Adrenal gland (tissue), 9 donors: ENCODE measurements at regions not wholly inside any gene's neighbourhood (a gene's known extent, or its start where the extent isn't known, plus 50 kb on each side); places are given as distances from the start of the nearest gene placed in this dataset.

Source experiments
- DNase-seq, 7 donors: peaks; one replicate each; pipeline ENCODE4 v3.0.0-alpha.2; 2019 to 2020
- H3K27ac ChIP-seq, 5 donors: fragments of 200-600 bp; sonication (generic) in 4 of 5; 1 replicate in 3 of 5; 2 replicates in 2 of 5; pipeline versions ENCODE4 v1.5.1 to v1.8.0; 2016 to 2020; ENCODE audit warnings: mild to moderate bottlenecking in 1 of 5
- H3K27me3 ChIP-seq: fragments of 200-600 bp; 2 replicates; pipeline ENCODE4 v1.8.0; 2021
- H3K36me3 ChIP-seq, 2 donors: fragments of 200-600 bp; replicated peaks in 1 of 2; 1 replicate in 1 of 2; 2 replicates in 1 of 2; pipeline versions ENCODE4 v1.5.1 to v1.8.0; 2018 to 2022
- H3K4me1 ChIP-seq, 2 donors: fragments of 200-600 bp; replicated peaks in 1 of 2; 1 replicate in 1 of 2; 2 replicates in 1 of 2; pipeline versions ENCODE4 v1.5.1 to v1.8.0; 2018 to 2021
- H3K4me3 ChIP-seq, 4 donors: fragments of 200-600 bp; sonication (generic) in 3 of 4; one replicate each; pipeline ENCODE4 v1.5.1; 2016 to 2018
- H3K9me3 ChIP-seq, 3 donors: fragments of 200-600 bp; sonication (generic) in 1 of 3; replicated peaks in 1 of 3; 1 replicate in 2 of 3; 2 replicates in 1 of 3; pipeline versions ENCODE4 v1.5.1 to v1.8.0; 2016 to 2021
- CTCF ChIP-seq, 6 experiments: fragments of 450-650 bp in 4 of 6; fragments of 200-600 bp in 2 of 6; sonication (generic) in 1 of 6; IDR thresholded peaks; 1 replicate in 5 of 6; 2 replicates in 1 of 6; pipeline versions ENCODE4 v1.5.1 to v1.8.0; 2016 to 2021; ENCODE audit warnings: antibody characterized with exemption in 6 of 6, mild to moderate bottlenecking in 2 of 6, moderate library complexity in 1 of 6
- POLR2A ChIP-seq, 2 donors: fragments of 450-650 bp; IDR thresholded peaks; one replicate each; pipeline ENCODE4 v1.6.1; 2017; ENCODE audit warnings: antibody characterized with exemption in 2 of 2, mild to moderate bottlenecking in 2 of 2, moderate library complexity in 1 of 2
- WGBS, 4 donors: extraction: QIAGEN DNeasy Blood & Tissue Kit in 2 of 4; methylation state at CpG; one replicate each; pipeline versions ENCODE4 v1.1.5 to v1.1.7; 2013 to 2017; 5-methylcytosine and 5-hydroxymethylcytosine counted together
- intact Hi-C, 2 donors: fragments of 100-400 bp; cut with DNase I; formaldehyde crosslinking; loops; one replicate each; pipeline versions ENCODE4 v1.14.1 to v1.15.0; 2022 to 2023
- donor health status: healthy with polysubstance abuse.
- donor health status: Bipolar disorder and iron deficiency.
- donor health status: DM: yes; HTN: yes; CAD: no.
- donor health status: DM: no; HTN: no; CAD: no.
- donor health status: DM: no; HTN: no; CAD: no.

GRCh38 chrX:121110536-121110935 is 63.1 kb downstream of the GLUD2 start:
- DNase-seq: no peak
- H3K27ac ChIP-seq: no peak overlapping the region
- WGBS, 4 donors: 53 to 84% (median 65%) methylated on average over 3 of the region's 3 CpGs

GRCh38 chrX:121114691-121115090 is 67.3 kb downstream of the GLUD2 start:
- TF ChIP-seq POLR2A (IDR thresholded peaks at IDR 0.05): no peak
- no peak overlapping the region for H3K27ac ChIP-seq
- no peaks in the 10 kb centered on the region for H3K27me3 ChIP-seq
- intact Hi-C loops: no loop called here
- H3K4me3 ChIP-seq: no peak overlapping the region
- no peak for DNase-seq
- no peaks in the 10 kb centered on the region for H3K9me3 ChIP-seq
- H3K36me3 ChIP-seq: no peaks in the 10 kb centered on the region
- H3K4me1 ChIP-seq: no peaks in the 10 kb centered on the region
- 38 to 91% (median 57%) methylated on average over 1 of the region's 1 CpG for WGBS, 4 donors

More at GRCh38 chrX:121110536-121110935, 63.1 kb downstream of the GLUD2 start:
- H3K36me3 ChIP-seq: no peaks in the 10 kb centered on the region
- no peak overlapping the region for H3K4me3 ChIP-seq
- no peaks in the 10 kb centered on the region for H3K9me3 ChIP-seq
- H3K27me3 ChIP-seq: no peaks in the 10 kb centered on the region
- TF ChIP-seq CTCF (IDR thresholded peaks at IDR 0.05): no peak
- TF ChIP-seq POLR2A (IDR thresholded peaks at IDR 0.05): no peak
- intact Hi-C loops: no loop called here
- no peaks in the 10 kb centered on the region for H3K4me1 ChIP-seq

DNA sequence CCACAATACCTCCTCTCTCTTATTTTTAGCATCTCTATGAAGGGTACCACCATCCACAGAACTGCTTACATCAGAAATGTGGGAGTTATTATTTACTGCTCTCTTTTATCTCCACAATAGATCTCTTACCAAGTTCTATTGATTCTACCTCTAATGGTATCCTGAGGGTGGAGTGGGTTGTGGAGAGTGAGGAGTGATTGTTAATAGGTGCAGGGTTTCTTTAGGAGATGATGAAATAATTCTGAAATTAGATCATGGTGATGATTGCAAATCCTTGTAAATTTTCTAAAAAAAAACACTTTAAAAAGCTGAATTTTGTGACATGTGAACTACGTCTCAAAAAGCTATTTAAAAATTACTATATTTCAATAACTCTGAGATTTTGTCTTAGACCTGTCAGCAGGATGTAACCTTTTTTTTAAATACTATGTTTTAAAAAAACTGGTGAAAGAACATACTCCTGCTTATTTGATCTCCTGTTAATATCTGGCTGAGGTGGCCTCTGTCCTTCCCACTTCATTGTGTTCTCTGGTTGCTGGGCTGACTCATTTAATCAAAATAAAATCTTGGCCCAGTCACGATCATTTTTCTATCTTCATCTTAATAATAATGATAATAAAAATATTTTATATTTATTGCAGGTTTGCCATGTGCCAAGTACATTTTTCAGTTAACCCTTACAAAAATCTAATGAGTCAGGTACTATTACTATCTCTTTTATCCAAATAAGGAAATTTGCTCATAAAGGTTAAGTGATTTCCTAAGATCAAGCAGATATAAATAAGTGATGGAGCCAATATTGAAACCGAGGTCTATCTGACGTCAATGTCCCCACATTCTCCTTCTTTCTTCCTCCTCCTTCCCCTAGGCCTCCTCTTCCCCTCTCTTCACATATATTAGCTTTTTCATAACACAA is 73.5 kb downstream of the GLUD2 start:
- Histone ChIP-seq H3K9me3 (no peaks in the 10 kb centered on the region), H3K4me3 (no peak overlapping the region), H3K27ac (no peak overlapping the region), H3K4me1 (no peaks in the 10 kb centered on the region), H3K27me3 (no peaks in the 10 kb centered on the region), H3K36me3 (no peaks in the 10 kb centered on the region)
- 58 to 69% (median 62%) methylated on average over 4 of the region's 4 CpGs for WGBS, 4 donors
- intact Hi-C loops: no loop called here
- no peak for TF ChIP-seq POLR2A (IDR thresholded peaks at IDR 0.05)
- no peak for TF ChIP-seq CTCF (IDR thresholded peaks at IDR 0.05)
- DNase-seq: no peak

GRCh38 chrX:121122332-121122731 is 74.9 kb downstream of the GLUD2 start:
- no peak overlapping the region for H3K4me3 ChIP-seq
- no peaks in the 10 kb centered on the region for H3K9me3 ChIP-seq
- no peaks in the 10 kb centered on the region for H3K27me3 ChIP-seq
- H3K27ac ChIP-seq: no peak overlapping the region
- DNase-seq: no peak
- intact Hi-C loops: no loop called here
- TF ChIP-seq CTCF (IDR thresholded peaks at IDR 0.05): no peak
- TF ChIP-seq POLR2A (IDR thresholded peaks at IDR 0.05): no peak
- WGBS, 4 donors: 95 to 99% (median 96%) methylated on average over 3 of the region's 3 CpGs
- no peaks in the 10 kb centered on the region for H3K4me1 ChIP-seq
- no peaks in the 10 kb centered on the region for H3K36me3 ChIP-seq
